Stimulated activated CD8-positive, alpha-beta memory T cell treated with anti-CD3 and anti-CD28 coated beads, Interleukin-15, amount 100 ng/mL, for 24 hours (primary cell): ENCODE measurements at regions not wholly inside any gene's neighbourhood (a gene's known extent, or its start where the extent isn't known, plus 50 kb on each side); places are given as distances from the start of the nearest gene placed in this dataset.
"Not testable (repeated sequence)": the region's sequence is repeated elsewhere in the genome, so short reads cannot be mapped to it uniquely, and the experiment has no call there.

ENCODE experiments used
- DNase-seq: peaks from one replicate; pipeline ENCODE4 v3.0.0-alpha.2; 2020; ENCODE audit warnings: low read depth

GRCh38 chr9:75541734-75542133 lies 348.7 kb upstream of the PCSK5 start:
- no peak for DNase-seq

GRCh38 chr9:75544815-75545214 lies 345.7 kb upstream of the PCSK5 start:
- no peak for DNase-seq

DNA sequence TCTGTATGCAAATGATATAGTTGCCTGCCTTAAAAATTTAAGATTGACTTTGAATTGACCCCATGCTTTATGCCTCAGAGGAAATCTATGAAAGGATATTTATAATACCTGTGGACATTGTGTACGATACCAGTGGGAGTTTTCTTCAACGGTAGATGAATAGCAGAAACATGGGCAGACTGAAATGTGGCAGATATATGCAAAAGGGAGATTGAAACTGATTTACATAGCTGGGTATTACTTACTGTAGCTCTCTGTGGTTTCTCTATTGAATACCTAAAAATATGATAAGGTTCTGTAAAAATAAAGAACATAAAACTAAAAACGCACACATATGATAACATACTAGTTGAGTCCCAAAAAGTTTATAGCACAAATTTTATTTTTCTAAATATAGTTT lies 345.2 kb upstream of the PCSK5 start:
- no peak for DNase-seq

DNA sequence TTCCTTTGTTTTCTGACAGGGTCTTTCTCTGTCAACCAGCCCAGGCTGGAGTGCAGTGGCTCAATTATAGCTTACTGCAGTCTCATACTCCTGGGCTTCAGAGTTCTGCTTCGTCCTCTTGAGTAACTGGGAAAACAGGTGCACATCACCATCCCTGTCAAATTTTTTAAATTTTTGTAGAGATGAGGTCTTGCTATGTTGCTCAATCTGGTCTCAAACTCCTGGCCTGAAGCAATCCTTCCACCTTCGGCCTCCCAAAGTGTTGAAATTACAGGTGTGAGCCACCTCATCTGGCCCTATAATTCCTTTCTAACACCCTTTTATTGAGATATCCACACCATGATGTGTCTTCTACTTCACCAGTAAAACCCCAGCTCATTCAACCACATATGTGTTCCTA lies 341.6 kb upstream of the PCSK5 start:
- no peak for DNase-seq

DNA sequence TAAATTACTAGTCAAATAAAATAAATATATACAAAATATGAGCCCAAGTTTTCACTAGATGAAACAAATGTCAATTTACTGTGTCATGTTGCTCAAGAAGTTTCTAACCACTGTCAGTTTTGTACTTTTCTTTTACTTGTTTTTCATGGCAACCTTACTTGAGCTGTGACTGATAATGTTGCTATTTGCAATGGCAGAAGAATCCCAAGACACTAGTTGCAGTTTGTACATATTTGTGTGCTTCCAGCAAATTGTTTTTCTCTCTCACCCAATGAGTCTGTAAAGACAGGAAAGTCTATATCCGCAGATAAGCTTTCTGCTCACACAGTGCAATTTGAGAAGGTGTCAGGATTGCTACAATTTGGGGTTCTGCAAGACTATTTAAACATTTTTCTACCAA lies 338.6 kb upstream of the PCSK5 start:
- no peak for DNase-seq

DNA sequence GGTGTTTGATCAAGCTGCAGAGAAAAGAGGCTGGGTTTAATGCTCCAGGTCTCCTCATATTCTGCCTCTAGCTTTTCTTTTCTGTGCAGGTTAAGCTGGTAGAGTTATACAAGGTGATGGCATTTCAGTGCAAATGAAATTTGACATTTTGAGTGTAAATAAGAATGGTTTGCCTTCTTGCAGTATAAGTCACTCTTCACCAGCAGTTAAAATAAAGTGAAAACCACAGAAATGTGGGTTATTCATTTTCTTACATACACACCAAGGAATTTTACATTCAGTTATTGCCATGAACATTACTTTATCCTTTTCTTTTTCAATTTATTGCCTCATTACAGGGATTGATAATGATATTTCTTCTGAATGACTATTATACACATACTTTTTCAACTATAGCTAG lies 337.5 kb upstream of the PCSK5 start:
- DNase-seq = no peak

- not testable (repeated sequence) for DNase-seq
Measured at GRCh38 chr9:75566813-75567212, 323.7 kb upstream of the PCSK5 start.

- DNase-seq = no peak
Measured at GRCh38 chr9:75570538-75570937, 319.9 kb upstream of the PCSK5 start.

DNA sequence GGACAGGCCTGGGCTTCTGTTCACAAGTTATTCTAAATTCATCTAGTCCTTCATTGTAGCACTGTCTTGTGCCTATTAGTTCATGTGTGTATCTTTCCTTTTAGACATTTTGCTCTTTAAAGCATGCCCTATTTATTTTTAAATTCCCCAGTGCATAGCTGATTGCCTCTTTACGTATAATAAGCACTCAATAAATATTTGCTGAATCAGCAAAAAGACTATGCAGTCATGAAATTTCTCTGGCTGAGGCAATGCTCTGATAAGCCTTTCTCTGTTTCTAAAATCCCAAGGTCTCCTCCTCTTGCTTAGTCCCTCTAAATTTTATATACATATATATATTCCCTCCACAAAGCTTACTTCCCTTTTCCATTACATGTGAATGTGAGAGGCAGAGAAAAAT lies 315.9 kb upstream of the PCSK5 start:
- no peak for DNase-seq

DNA sequence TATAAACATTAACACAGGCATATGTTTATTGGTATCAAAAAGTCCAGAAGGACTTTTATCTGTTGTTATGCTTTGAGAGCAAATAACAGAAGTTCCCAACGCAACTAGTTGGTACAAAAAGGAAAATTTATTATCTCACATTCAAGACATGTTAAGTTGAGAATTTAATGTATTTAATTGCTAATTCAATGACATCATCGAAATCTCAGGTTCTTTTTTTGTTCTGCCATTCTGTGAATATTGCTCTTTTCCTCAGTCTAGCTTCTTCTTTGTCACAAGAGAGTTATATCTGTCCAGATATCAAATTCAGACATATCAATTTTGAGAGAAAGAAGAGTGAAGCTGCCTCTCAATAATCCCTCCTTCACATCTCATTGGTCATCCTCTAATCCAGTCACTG lies 307.6 kb upstream of the PCSK5 start:
- no peak for DNase-seq

- DNase-seq = no peak
Measured at GRCh38 chr9:75588808-75589207, 301.7 kb upstream of the PCSK5 start.

- no peak for DNase-seq
Measured at GRCh38 chr9:75589497-75589896, 301.0 kb upstream of the PCSK5 start.

DNA sequence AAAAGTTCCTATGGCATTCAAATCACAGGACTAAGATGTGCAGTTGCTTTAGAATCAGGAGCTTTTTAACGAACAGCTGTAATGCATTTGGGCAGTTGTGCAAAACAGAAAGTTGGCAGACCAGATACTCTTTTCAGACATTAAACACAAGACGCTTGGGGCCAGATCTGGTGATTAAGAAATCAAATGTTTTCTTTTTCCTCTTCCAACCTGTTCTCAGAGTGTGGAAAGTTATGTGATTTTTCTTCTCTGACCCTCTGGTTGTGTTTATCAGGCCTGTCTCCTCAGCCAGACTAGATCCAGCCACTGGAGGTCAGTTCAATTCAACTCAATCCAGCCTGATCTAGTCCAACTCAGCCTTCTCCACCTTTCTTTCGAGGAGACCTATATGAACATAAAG lies 298.5 kb upstream of the PCSK5 start:
- DNase-seq = no peak

GRCh38 chr9:75592586-75592985 lies 297.9 kb upstream of the PCSK5 start:
- DNase-seq = no peak

GRCh38 chr9:75593920-75594319 lies 296.6 kb upstream of the PCSK5 start:
- no peak for DNase-seq

DNA sequence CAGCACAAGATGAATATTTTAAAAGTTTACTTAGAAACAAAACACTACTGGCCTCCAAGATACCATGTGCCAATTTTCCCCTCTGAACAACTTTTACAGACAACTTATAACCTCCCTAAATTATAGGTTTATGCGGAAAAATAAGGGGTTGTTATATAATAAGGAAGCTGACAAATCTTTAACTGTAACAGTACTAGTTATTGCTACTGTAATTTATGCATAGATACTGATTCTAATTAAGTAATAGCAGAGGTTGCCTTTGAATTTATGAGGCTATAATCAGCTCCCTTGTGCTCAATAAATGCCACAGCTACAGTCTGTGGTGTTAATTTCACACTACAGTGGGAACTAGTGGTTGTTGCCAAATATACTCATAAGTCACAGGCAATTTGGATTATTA lies 291.3 kb upstream of the PCSK5 start:
- no peak for DNase-seq

- no peak for DNase-seq
Measured at GRCh38 chr9:75601280-75601679, 289.2 kb upstream of the PCSK5 start.

DNA sequence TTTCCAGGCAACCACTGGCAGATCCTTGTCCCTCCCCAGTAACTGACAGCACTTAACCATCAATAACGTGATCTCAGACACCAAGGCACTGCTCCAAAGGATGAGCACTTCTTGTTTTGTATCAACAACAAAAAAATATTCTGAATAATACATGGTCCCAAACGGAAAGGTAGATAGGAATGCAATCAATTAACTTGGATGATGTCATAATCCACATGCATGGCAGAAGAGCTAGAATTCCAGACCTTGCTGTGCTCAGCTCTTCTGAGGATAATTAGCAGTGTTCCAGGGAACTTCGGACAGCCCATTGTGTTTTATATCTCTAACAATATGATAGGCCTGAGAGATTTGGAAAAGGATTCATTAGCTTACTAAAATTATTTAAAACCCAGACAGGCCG lies 288.4 kb upstream of the PCSK5 start:
- DNase-seq = no peak

- DNase-seq = no peak
Measured at GRCh38 chr9:75604661-75605060, 285.8 kb upstream of the PCSK5 start.

- no peak for DNase-seq
Measured at GRCh38 chr9:75607521-75607920, 283.0 kb upstream of the PCSK5 start.

DNA sequence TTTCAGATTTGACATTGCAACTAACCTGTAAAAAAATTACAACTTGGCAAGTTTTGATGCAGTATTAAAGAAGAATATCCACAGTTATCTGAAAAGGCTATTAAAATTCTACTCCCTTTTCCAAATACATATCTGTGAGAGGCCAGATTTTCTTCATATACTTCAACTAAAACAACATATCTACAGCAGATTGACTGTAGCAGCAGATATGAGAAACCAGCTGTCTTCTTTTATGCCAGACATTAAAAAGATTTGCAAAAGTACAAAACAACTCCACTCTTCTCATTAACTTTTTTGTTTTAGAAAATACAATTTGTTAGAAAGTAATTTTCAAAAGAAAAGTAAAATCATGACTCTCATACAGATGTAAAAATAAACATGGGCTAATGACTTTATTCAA lies 281.1 kb upstream of the PCSK5 start:
- no peak for DNase-seq

DNA sequence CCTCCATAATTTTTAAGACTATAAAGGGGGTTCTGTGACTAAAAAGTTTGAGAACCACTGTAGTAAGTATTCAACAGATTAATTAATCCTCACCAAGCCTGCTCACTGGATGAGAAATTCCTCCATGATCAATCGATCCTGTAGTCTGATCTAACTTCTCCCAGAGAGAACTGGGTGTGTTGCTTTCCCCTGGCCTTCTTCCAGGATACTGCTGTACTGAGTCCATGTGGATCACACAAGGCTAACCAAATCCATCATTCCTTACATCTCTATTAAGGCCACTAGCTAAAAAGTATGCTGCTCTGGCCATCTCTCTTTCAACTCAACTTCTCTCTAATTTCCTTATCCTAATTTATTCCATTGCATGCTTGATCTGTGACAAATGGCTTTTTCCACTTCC lies 280.2 kb upstream of the PCSK5 start:
- DNase-seq = no peak

GRCh38 chr9:75612205-75612604 lies 278.3 kb upstream of the PCSK5 start:
- DNase-seq = no peak

DNA sequence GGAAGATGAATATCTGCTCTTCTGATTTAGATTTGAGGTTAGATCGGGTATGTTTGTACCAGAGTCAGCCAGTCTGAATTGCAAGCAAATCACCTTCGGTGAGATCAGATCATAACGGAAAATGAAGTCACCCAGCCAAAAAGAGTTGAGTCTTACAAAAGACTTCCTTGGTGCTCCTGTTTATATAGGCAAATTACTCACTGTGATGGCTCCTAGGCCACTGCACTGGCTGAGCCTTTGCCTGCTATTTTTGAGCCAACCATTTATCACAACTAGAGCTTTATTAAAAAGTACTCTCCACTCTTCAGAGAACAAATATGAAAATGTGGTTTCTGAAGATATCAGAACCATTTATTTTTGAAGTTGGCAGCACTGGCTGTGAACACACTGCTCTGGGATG lies 277.7 kb upstream of the PCSK5 start:
- DNase-seq = no peak

DNA sequence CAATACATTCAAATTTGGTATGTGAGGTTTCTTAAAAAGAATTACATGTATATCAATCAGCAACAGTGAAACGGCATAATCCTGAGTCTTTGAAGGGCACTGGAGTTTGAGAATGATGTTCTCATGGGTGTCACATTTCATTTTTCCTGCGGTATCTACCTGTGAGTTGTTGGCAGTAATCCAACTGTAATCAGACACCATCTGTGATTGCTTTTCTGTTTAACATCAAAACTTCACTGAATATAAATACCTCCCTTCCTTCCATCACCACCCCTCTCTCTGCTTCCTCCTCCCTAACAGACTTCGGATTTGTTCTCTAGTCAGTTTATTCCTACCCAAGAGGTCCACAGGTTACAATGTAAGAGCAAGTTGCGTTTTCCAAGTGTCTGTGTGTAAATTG lies 275.2 kb upstream of the PCSK5 start:
- no peak for DNase-seq
